ENCODE measurements at regions not wholly inside any gene's neighbourhood (a gene's known extent, or its start where the extent isn't known, plus 50 kb on each side); places are given as distances from the start of the nearest gene placed in this dataset.

GRCh38 chr20:59437601-59438031, 137.2 kb downstream of the EDN3 start:
- no peak for DNase-seq (ENCODE audit: extremely low spot score in 2 of 2)
- Histone ChIP-seq H3K9me3 (no peaks in the 10 kb centered on the region), H3K27me3 (no peaks in the 10 kb centered on the region), H3K4me1 (no peaks in the 10 kb centered on the region), H3K27ac (no peak overlapping the region), H3K4me3 (no peak overlapping the region), H3K36me3 (no peaks in the 10 kb centered on the region)
- TF ChIP-seq, protein P1, sequence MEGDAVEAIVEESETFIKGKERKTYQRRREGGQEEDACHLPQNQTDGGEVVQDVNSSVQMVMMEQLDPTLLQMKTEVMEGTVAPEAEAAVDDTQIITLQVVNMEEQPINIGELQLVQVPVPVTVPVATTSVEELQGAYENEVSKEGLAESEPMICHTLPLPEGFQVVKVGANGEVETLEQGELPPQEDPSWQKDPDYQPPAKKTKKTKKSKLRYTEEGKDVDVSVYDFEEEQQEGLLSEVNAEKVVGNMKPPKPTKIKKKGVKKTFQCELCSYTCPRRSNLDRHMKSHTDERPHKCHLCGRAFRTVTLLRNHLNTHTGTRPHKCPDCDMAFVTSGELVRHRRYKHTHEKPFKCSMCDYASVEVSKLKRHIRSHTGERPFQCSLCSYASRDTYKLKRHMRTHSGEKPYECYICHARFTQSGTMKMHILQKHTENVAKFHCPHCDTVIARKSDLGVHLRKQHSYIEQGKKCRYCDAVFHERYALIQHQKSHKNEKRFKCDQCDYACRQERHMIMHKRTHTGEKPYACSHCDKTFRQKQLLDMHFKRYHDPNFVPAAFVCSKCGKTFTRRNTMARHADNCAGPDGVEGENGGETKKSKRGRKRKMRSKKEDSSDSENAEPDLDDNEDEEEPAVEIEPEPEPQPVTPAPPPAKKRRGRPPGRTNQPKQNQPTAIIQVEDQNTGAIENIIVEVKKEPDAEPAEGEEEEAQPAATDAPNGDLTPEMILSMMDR (IDR thresholded peaks at IDR 0.05) = no peak
- TF ChIP-seq POLR2AphosphoS5 (IDR thresholded peaks at IDR 0.05; ENCODE audit: insufficient read depth in 1 of 2, low read depth in 1 of 2) (no peak), POLR2A (IDR thresholded peaks at IDR 0.05) (no peak)
- intact Hi-C loops (cut with DNase I) = no loop called here

- no peaks in the 10 kb centered on the region for H3K27me3 ChIP-seq
- no peak overlapping the region for H3K4me3 ChIP-seq
- H3K4me1 ChIP-seq = no peaks in the 10 kb centered on the region
- no peaks in the 10 kb centered on the region for H3K9me3 ChIP-seq
- no peak overlapping the region for H3K27ac ChIP-seq
- TF ChIP-seq POLR2AphosphoS5 (IDR thresholded peaks at IDR 0.05; ENCODE audit: insufficient read depth in 1 of 2, low read depth in 1 of 2) = no peak
- DNase-seq (ENCODE audit: extremely low spot score in 2 of 2) = no peak
- H3K36me3 ChIP-seq = no peaks in the 10 kb centered on the region
- intact Hi-C loops (cut with DNase I) = no loop called here
Observed at GRCh38 chr20:59438201-59438600, 137.8 kb downstream of the EDN3 start.

GRCh38 chr20:59439243-59439642, 138.8 kb downstream of the EDN3 start:
- DNase-seq (ENCODE audit: extremely low spot score in 2 of 2) = no peak
- TF ChIP-seq, protein P1 (IDR thresholded peaks at IDR 0.05) = no peak
- TF ChIP-seq POLR2A (IDR thresholded peaks at IDR 0.05) (no peak), POLR2AphosphoS5 (IDR thresholded peaks at IDR 0.05; ENCODE audit: insufficient read depth in 1 of 2, low read depth in 1 of 2) (no peak)
- Histone ChIP-seq H3K36me3 (no peaks in the 10 kb centered on the region), H3K9me3 (no peaks in the 10 kb centered on the region), H3K4me3 (no peak overlapping the region), H3K27ac (no peak overlapping the region), H3K4me1 (no peaks in the 10 kb centered on the region), H3K27me3 (no peaks in the 10 kb centered on the region)
- intact Hi-C loops (cut with DNase I) = no loop called here

- no peaks in the 10 kb centered on the region for H3K9me3 ChIP-seq
- no peak overlapping the region for H3K27ac ChIP-seq
- intact Hi-C loops (cut with DNase I) = no loop called here
- no peak for TF ChIP-seq POLR2AphosphoS5 (IDR thresholded peaks at IDR 0.05; ENCODE audit: insufficient read depth in 1 of 2, low read depth in 1 of 2)
- TF ChIP-seq, protein P1 (IDR thresholded peaks at IDR 0.05) = no peak
- no peak for TF ChIP-seq POLR2A (IDR thresholded peaks at IDR 0.05)
- no peaks in the 10 kb centered on the region for H3K27me3 ChIP-seq
- no peak for DNase-seq (ENCODE audit: extremely low spot score in 2 of 2)
- H3K4me1 ChIP-seq = no peaks in the 10 kb centered on the region
- no peaks in the 10 kb centered on the region for H3K36me3 ChIP-seq
- H3K4me3 ChIP-seq = no peak overlapping the region
Observed at GRCh38 chr20:59441306-59441705, 140.9 kb downstream of the EDN3 start.

GRCh38 chr20:59441860-59442810, 141.7 kb downstream of the EDN3 start:
- Histone ChIP-seq H3K9me3 (no peaks in the 10 kb centered on the region), H3K4me3 (no peak overlapping the region), H3K36me3 (no peaks in the 10 kb centered on the region), H3K27ac (no peak overlapping the region), H3K4me1 (no peaks in the 10 kb centered on the region), H3K27me3 (no peaks in the 10 kb centered on the region)
- TF ChIP-seq POLR2AphosphoS5 (IDR thresholded peaks at IDR 0.05; ENCODE audit: insufficient read depth in 1 of 2, low read depth in 1 of 2) (no peak), POLR2A (IDR thresholded peaks at IDR 0.05) (no peak)
- TF ChIP-seq, protein P1 (IDR thresholded peaks at IDR 0.05) = no peak
- DNase-seq (ENCODE audit: extremely low spot score in 2 of 2) = no peak
- intact Hi-C loops (cut with DNase I) = no loop called here

All from vagina (tissue), 2 donors.